Endothelial cell of umbilical vein (primary cell): ENCODE measurements at regions not wholly inside any gene's neighbourhood (a gene's known extent, or its start where the extent isn't known, plus 50 kb on each side); places are given as distances from the start of the nearest gene placed in this dataset.

ENCODE experiments used
- BruUV-seq: library from RNA; stranded (reverse); fragments of 400-500 nt; replicated peaks from 2 replicates; lab custom pipeline; 2021; lab: Mats Ljungman, UMichigan
- CTCF ChIA-PET: fragments of 300-600, 350-600 bp; sonication (Branson Sonifier 250); formaldehyde crosslinking; loops from one replicate; lab custom pipeline; 2021; ENCODE audit warnings: antibody characterized with exemption, inconsistent platforms; lab: Charles Lee
- POLR2A ChIA-PET: fragments of 300-600, 350-600 bp; sonication (Branson Sonifier 250); formaldehyde crosslinking; loops from one replicate; lab custom pipeline; 2021; ENCODE audit warnings: antibody characterized with exemption, inconsistent platforms; lab: Charles Lee
- DNase-seq: peaks from one replicate; pipeline ENCODE4 v3.0.0-alpha.2; 2011; ENCODE audit warnings: low read depth, low spot score
- FAIRE-seq: peaks from 2 replicates; lab custom pipeline; 2011; peaks lifted over from hg19 to GRCh38; lab: Jason Lieb, UNC
- H2AFZ ChIP-seq: 2 replicates; pipeline ENCODE4 v1.6.0; 2012; ENCODE audit warnings: low read depth, low read length, control low read depth, inconsistent platforms
- H3K27ac ChIP-seq: 2 replicates; pipeline ENCODE4 v1.5.1; 2011; ENCODE audit warnings: low read depth, mild to moderate bottlenecking, control low read depth, low read length, moderate library complexity; ENCODE audit not compliant: insufficient read depth
- H3K27me3 ChIP-seq, 2 experiments: 2 replicates each; pipeline versions ENCODE4 v1.6.0 to v1.6.1; 2011; ENCODE audit warnings: low read length in 2 of 2, mixed read lengths in 1 of 2; ENCODE audit not compliant: control insufficient read depth in 2 of 2, insufficient read depth in 2 of 2
- H3K36me3 ChIP-seq, 2 experiments: 2 replicates in 1 of 2; 3 replicates in 1 of 2; pipeline ENCODE4 v1.5.1; 2011; ENCODE audit warnings: low read length in 2 of 2, mild to moderate bottlenecking in 1 of 2, moderate library complexity in 1 of 2; ENCODE audit not compliant: control insufficient read depth in 2 of 2, insufficient read depth in 2 of 2; ENCODE audit errors: extremely low read depth in 1 of 2
- H3K4me1 ChIP-seq: 3 replicates; pipeline ENCODE4 v1.5.1; 2011; ENCODE audit warnings: mild to moderate bottlenecking, low read length; ENCODE audit not compliant: control insufficient read depth, insufficient read depth; ENCODE audit errors: extremely low read depth
- H3K4me2 ChIP-seq: 2 replicates; pipeline ENCODE4 v1.6.1; 2011; ENCODE audit warnings: low read length, control low read depth, mixed read lengths; ENCODE audit not compliant: insufficient read depth
- H3K4me3 ChIP-seq, 3 experiments: fragments of 200-600 bp in 1 of 3; sonication (generic), shearing (Covaris generic) in 1 of 3; replicated peaks in 1 of 3; 2 replicates each; pipeline ENCODE4 v1.5.1; 2011 to 2016; ENCODE audit warnings: control low read depth in 3 of 3, low read length in 3 of 3, mild to moderate bottlenecking in 2 of 3, inconsistent platforms in 1 of 3, low read depth in 1 of 3, moderate library complexity in 1 of 3; ENCODE audit not compliant: insufficient read depth in 1 of 3
- H3K79me2 ChIP-seq: 2 replicates; pipeline ENCODE4 v1.6.0; 2012; ENCODE audit warnings: low read length, inconsistent platforms; ENCODE audit not compliant: control insufficient read depth, insufficient read depth
- H3K9ac ChIP-seq: replicated peaks from 2 replicates; pipeline ENCODE3; 2011; ENCODE audit warnings: low read length, control low read depth; ENCODE audit not compliant: insufficient read depth; ENCODE audit errors: extremely low read depth
- H3K9me1 ChIP-seq: replicated peaks from 3 replicates; pipeline ENCODE4 v1.6.0; 2011; ENCODE audit warnings: mild to moderate bottlenecking, low read length; ENCODE audit not compliant: control insufficient read depth, insufficient read depth; ENCODE audit errors: extremely low read depth
- H3K9me3 ChIP-seq: replicated peaks from 2 replicates; pipeline ENCODE4 v1.5.1; 2012; ENCODE audit warnings: low read length, inconsistent platforms; ENCODE audit not compliant: control insufficient read depth, insufficient read depth
- H4K20me1 ChIP-seq: replicated peaks from 2 replicates; pipeline ENCODE3; 2011; ENCODE audit warnings: mild to moderate bottlenecking, low read length; ENCODE audit not compliant: control insufficient read depth, insufficient read depth; ENCODE audit errors: extremely low read depth
- EZH2 ChIP-seq: IDR thresholded peaks from 2 replicates; pipeline ENCODE4 v1.6.1; 2012; ENCODE audit warnings: borderline replicate concordance, low read depth, mild to moderate bottlenecking, moderate library complexity, low read length, inconsistent platforms; ENCODE audit not compliant: severe bottlenecking
- FOS ChIP-seq: IDR thresholded peaks from 2 replicates; pipeline ENCODE4 v1.6.1; 2011; ENCODE audit warnings: mild to moderate bottlenecking, low read length, moderate library complexity, borderline replicate concordance; ENCODE audit not compliant: insufficient read depth
- GATA2 ChIP-seq: IDR thresholded peaks from 2 replicates; pipeline ENCODE4 v1.7.0; 2011; ENCODE audit warnings: low read depth, mild to moderate bottlenecking, moderate library complexity, mixed read lengths, low read length; ENCODE audit not compliant: insufficient read length, insufficient read depth
- JUN ChIP-seq: IDR thresholded peaks from 2 replicates; pipeline ENCODE4 v1.6.1; 2011; ENCODE audit warnings: borderline replicate concordance, low read depth; ENCODE audit not compliant: insufficient read length, insufficient read depth
- MYC ChIP-seq: IDR thresholded peaks from one replicate; pipeline ENCODE4 v1.6.1; 2011; ENCODE audit warnings: mild to moderate bottlenecking, low read depth, low read length
- POLR2A ChIP-seq: IDR thresholded peaks from 2 replicates; pipeline ENCODE4 v1.6.1; 2012; ENCODE audit warnings: low read depth, mild to moderate bottlenecking, control low read depth, low read length
- POLR2AphosphoS5 ChIP-seq: IDR thresholded peaks from 2 replicates; pipeline ENCODE4 v1.6.1; 2012; ENCODE audit warnings: low read depth, mild to moderate bottlenecking, control low read depth, low read length, moderate library complexity; ENCODE audit not compliant: insufficient read depth
- dilution Hi-C: fragments of 300-500 bp; cut with MboI; formaldehyde crosslinking; loops from one replicate; pipeline ENCODE4 v1.15.0; 2019; ENCODE audit warnings: low sequenced_read_pairs; ENCODE audit not compliant: extremely low pct_ligation_motif_present
- intact Hi-C: fragments of 100-400 bp; cut with micrococcal nuclease; formaldehyde crosslinking; loops from one replicate; pipeline ENCODE4 v1.10.0; 2022
- TF ChIP-seq, protein P1 (sequence below), 2 donors: IDR thresholded peaks; 1 replicate in 1 of 2; 2 replicates in 1 of 2; pipeline ENCODE4 v1.5.1; 2011; ENCODE audit warnings: low read length in 2 of 2, mild to moderate bottlenecking in 2 of 2, moderate library complexity in 2 of 2, control low read depth in 1 of 2, inconsistent platforms in 1 of 2, low read depth in 1 of 2; ENCODE audit not compliant: insufficient read depth in 1 of 2; ENCODE audit errors: extremely low read depth in 1 of 2
- TF ChIP-seq, protein P2 (sequence below): IDR thresholded peaks from 2 replicates; pipeline ENCODE4 v1.6.1; 2011; ENCODE audit not compliant: insufficient read depth, insufficient read length

DNA sequence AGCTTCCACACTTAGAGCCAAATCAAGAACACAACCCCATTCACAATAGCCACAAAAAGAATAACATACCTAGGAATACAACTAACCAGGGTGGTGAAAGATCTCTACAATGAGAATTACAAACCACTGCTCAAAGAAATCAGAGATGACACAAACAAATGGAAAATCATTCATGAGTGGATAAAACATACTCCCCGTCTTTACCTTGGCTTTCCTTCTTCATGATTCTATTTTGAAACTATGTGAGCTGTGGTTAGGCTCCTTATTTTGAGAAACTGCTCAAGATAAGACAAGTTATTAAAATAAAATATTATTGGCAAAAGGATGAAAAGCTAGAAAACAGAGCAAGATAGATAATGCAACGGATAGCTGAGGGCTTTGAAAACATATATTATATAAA is 598.1 kb upstream of the FAT1 start:
- BruUV-seq, result no TSS peak
- ChIA-PET CTCF (no interaction called here), POLR2A (no interaction called here)

More for the DNA sequence above, 598.1 kb upstream of the FAT1 start:
- Histone ChIP-seq H4K20me1 (no peaks in the 10 kb centered on the region), H3K27ac (no peak overlapping the region), H3K9ac (no peak overlapping the region), H3K4me2 (no peak overlapping the region), H3K4me1 (no peaks in the 10 kb centered on the region), H2AFZ (no peak overlapping the region), H3K36me3 (no peaks in the 10 kb centered on the region), H3K27me3 (no peaks in the 10 kb centered on the region), H3K4me3 (no peak overlapping the region), H3K9me3 (peaks cover 6% of the 10 kb centered on the region), H3K9me1 (no peaks in the 10 kb centered on the region), H3K79me2 (no peaks in the 10 kb centered on the region)
- dilution Hi-C loops (no loop called here), intact Hi-C loops (no loop called here)
- no peak for TF ChIP-seq FOS
- no peak for TF ChIP-seq JUN
- TF ChIP-seq, protein P1, sequence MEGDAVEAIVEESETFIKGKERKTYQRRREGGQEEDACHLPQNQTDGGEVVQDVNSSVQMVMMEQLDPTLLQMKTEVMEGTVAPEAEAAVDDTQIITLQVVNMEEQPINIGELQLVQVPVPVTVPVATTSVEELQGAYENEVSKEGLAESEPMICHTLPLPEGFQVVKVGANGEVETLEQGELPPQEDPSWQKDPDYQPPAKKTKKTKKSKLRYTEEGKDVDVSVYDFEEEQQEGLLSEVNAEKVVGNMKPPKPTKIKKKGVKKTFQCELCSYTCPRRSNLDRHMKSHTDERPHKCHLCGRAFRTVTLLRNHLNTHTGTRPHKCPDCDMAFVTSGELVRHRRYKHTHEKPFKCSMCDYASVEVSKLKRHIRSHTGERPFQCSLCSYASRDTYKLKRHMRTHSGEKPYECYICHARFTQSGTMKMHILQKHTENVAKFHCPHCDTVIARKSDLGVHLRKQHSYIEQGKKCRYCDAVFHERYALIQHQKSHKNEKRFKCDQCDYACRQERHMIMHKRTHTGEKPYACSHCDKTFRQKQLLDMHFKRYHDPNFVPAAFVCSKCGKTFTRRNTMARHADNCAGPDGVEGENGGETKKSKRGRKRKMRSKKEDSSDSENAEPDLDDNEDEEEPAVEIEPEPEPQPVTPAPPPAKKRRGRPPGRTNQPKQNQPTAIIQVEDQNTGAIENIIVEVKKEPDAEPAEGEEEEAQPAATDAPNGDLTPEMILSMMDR (IDR thresholded peaks at IDR 0.05; ENCODE audit: extremely low read depth in 1 of 2, insufficient read depth in 1 of 2, low read depth in 1 of 2, low read length in 2 of 2), result no peak
- TF ChIP-seq GATA2, result no peak
- TF ChIP-seq EZH2, result no peak
- no peak for TF ChIP-seq POLR2AphosphoS5
- no peak for TF ChIP-seq MYC
- TF ChIP-seq, protein P2, sequence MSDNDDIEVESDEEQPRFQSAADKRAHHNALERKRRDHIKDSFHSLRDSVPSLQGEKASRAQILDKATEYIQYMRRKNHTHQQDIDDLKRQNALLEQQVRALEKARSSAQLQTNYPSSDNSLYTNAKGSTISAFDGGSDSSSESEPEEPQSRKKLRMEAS, result no peak
- no peak for TF ChIP-seq POLR2A
- FAIRE-seq (no peak), DNase-seq (no peak)
